Central memory CD8-positive, alpha-beta T cell (primary cell): ENCODE measurements at regions not wholly inside any gene's neighbourhood (a gene's known extent, or its start where the extent isn't known, plus 50 kb on each side); places are given as distances from the start of the nearest gene placed in this dataset.
"Not testable (repeated sequence)": the region's sequence is repeated elsewhere in the genome, so short reads cannot be mapped to it uniquely, and the experiment has no call there.

Experiments
- ATAC-seq: fragments of 150-1000 bp; cut with Tn5 transposase; replicated peaks from 2 replicates; pipeline ENCODE4 v1.10.0; 2022; ENCODE audit warnings: mild to moderate bottlenecking, moderate FRiP score, moderate number of reproducible peaks; ENCODE audit not compliant: poor library complexity, severe bottlenecking; ENCODE audit errors: extremely low read depth
- DNase-seq, 2 donors: peaks; one replicate each; pipeline ENCODE4 v3.0.0; 2021; ENCODE audit warnings: low spot score in 2 of 2
- H3K27ac Mint-ChIP-seq: one replicate; pipeline ENCODE4 v1.8.0; 2022; ENCODE audit warnings: low read depth, mild to moderate bottlenecking, moderate library complexity, mixed read lengths
- H3K27me3 Mint-ChIP-seq: one replicate; pipeline ENCODE4 v1.8.0; 2022; ENCODE audit warnings: mixed read lengths
- H3K36me3 Mint-ChIP-seq: one replicate; pipeline ENCODE4 v1.8.0; 2022; ENCODE audit warnings: mild to moderate bottlenecking, moderate library complexity, mixed read lengths; ENCODE audit not compliant: insufficient read depth
- H3K4me1 Mint-ChIP-seq: one replicate; pipeline ENCODE4 v1.8.0; 2022; ENCODE audit warnings: mixed read lengths
- H3K4me3 Mint-ChIP-seq: one replicate; pipeline ENCODE4 v1.8.0; 2022; ENCODE audit warnings: mild to moderate bottlenecking, moderate library complexity, mixed read lengths
- H3K9me3 Mint-ChIP-seq: one replicate; pipeline ENCODE4 v1.8.0; 2022; ENCODE audit warnings: mixed read lengths

DNA sequence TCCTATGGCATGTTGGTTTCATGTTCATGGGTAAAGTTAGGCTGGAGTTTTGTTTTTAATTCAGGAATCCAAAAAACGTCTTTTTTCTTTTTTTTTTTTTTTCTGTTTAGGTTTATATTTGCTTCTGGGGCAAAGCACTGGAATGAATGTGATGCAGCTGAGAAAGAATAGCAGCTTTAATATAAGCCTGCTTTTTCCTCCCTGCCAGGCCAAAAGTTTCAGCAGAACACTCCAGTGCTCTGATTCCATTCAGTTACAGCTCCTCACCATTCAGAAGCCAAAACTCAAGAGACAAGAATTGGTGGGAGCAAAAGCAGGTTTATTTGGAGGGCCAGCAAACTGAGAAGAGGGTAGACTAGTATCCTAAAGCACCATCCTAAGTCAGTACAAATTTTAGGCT is 102.7 kb upstream of the PELI1 start:
- Mint-ChIP-seq H3K27ac (no peak overlapping the region), H3K4me1 (no peaks in the 10 kb centered on the region), H3K36me3 (no peaks in the 10 kb centered on the region), H3K4me3 (no peak overlapping the region), H3K9me3 (no peaks in the 10 kb centered on the region), H3K27me3 (peaks cover 9% of the 10 kb centered on the region)
- no peak for ATAC-seq
- DNase-seq, result no peak

DNA sequence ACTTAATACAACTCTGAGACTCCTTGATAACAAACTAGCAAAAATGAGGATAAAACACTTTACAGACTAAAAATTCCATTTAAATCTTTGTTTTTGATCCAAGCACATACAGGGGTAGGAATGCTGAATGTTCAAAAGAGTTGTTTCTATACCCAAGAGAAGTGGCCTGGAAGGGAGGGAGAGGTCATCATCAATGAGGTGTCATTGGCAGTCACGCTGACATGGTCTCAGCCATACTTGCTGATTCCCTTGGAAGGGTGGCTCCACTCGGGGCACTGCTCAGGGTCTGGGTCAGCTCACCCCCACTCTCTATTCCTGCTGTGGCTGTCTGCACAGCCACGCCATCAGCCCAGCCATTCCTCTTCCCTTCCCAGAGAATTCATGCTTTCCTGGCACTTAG is 105.2 kb upstream of the PELI1 start:
- peaks cover 6% of the 10 kb centered on the region for H3K4me1 Mint-ChIP-seq
- ATAC-seq (no peak), DNase-seq (no peak)
- H3K4me3 Mint-ChIP-seq, result no peak overlapping the region
- peaks cover 16% of the 10 kb centered on the region for H3K27me3 Mint-ChIP-seq
- H3K9me3 Mint-ChIP-seq, result no peaks in the 10 kb centered on the region
- no peak overlapping the region for H3K27ac Mint-ChIP-seq
- H3K36me3 Mint-ChIP-seq, result peaks cover 1% of the 10 kb centered on the region

DNA sequence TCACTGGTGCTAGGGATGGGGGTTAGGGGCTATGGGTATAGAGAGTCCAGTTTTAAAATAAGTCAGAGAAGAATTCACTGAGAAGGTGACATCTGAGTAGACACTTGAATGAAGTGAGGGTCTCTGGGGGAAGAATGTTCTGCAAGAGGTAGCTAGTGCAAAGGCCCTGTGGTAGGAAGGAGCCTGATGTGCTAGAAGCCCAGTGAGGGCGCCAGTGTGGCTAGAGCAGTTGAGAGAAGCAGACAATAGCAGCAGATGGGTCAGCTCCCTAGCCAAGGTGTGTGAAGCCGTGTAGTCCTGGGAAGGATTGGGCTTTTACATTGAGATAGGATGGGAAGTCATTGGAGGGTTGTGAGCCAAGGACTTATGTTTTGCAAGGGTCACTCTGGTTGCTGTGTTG is 105.8 kb upstream of the PELI1 start:
- Mint-ChIP-seq H3K27me3 (peaks cover 21% of the 10 kb centered on the region), H3K4me1 (peaks cover 6% of the 10 kb centered on the region), H3K36me3 (peaks cover 1% of the 10 kb centered on the region), H3K27ac (no peak overlapping the region), H3K4me3 (no peak overlapping the region), H3K9me3 (no peaks in the 10 kb centered on the region)
- ATAC-seq (no peak), DNase-seq (no peak)

DNA sequence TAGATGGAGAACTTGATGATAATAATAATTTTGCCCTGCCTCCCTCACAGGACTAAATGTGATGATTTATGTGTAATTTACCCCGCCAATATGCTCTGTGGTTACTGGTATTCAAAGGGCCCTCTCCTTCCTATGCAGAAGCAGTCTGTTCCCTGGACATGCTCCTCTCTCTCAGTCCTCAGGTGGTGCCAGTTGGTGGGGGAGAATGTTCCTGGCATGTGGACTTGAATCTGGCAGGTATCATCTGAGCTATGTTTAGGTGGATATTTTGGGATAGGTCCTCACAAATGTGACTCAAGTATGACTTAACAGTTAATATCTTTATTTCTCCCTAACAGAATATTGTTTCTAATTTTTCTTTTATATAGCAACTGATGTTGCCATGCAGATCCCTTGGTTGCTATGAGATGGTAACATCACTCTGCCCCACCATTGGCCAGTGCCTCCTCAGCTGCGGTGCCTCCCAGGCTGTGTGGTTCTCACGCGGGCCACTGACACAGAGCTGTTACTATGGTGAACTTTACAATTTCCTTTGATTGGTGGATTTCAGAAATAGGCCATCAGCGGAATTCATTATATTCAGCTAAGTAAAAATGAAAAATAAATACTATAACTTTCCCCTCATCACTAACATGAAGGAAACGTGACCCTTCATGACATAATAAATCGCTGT is 106.7 kb upstream of the PELI1 start:
- no peaks in the 10 kb centered on the region for H3K9me3 Mint-ChIP-seq
- H3K4me1 Mint-ChIP-seq, result peaks cover 6% of the 10 kb centered on the region
- H3K4me3 Mint-ChIP-seq, result no peak overlapping the region
- H3K27ac Mint-ChIP-seq, result no peak overlapping the region
- peaks cover 21% of the 10 kb centered on the region for H3K27me3 Mint-ChIP-seq
- DNase-seq, result no peak
- ATAC-seq, result no peak
- H3K36me3 Mint-ChIP-seq, result peaks cover 1% of the 10 kb centered on the region

DNA sequence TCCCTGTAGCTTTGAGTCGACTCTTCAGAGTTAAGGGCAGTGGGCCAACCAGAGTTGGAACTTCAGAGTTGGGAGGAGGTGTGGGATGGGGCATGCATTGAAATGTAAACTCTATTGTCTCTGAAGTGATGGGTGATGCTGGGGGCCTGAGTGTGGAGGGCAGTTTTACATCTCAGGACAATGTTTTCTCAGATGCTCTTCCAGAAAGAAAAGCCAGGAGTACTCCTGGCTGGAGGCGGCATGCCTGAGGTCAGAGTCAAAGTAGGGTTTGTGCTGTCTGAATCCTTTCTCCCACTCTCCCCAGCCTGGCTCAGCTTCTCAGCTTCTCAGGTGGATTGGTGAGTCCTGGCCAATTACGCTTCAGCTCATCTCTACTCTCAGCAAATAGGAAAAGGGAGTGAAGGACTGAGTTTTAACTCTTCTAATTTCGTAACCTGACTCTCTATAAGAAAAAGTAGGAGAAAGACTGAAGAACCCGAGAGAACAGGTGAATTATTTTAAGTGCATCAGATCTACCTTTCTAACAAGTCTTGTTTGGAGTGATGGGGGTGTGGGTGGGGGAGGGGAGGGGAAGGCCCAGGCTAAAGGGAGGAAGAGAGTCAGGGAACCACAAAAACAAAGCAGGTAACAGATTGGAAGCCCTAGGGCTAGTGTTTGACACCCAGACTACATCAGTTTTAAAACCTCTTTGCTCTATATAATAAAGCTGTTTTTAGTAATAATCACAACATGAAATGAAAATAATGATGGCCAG is 107.5 kb upstream of the PELI1 start:
- Mint-ChIP-seq H3K36me3 (peaks cover 1% of the 10 kb centered on the region), H3K27ac (no peak overlapping the region), H3K27me3 (peaks cover 21% of the 10 kb centered on the region)

DNA sequence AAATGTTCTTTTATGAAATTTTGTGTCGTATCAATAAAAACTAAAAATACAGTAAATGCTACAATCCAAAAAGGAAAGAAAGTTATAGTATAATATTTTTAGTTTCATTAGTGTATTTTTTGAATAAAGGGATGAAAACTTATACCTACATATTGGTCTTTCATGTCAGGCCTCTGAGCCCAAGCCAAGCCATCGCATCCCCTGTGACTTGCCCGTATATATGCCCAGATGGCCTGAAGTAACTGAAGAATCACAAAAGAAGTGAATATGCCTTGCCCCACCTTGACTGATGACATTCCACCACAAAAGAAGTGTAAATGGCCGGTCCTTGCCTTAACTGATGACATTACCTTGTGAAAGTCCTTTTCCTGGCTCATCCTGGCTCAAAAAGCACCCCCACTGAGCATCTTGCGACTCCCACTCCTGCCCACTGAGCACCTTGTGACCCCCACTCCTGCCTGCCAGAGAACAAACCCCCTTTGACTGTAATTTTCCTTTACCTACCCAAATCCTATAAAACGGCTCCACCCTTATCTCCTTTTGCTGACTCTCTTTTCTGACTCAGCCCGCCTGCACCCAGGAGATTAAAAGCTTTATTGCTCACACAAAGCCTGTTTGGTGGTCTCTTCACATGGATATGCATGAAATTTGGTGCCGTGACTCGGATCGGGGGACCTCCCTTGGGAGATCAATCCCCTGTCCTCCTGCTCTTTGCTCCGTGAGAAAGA is 108.2 kb upstream of the PELI1 start:
- H3K27me3 Mint-ChIP-seq, result peaks cover 21% of the 10 kb centered on the region
- not testable (repeated sequence) for DNase-seq, H3K36me3 Mint-ChIP-seq, H3K27ac Mint-ChIP-seq, H3K9me3 Mint-ChIP-seq, H3K4me3 Mint-ChIP-seq, ATAC-seq, H3K4me1 Mint-ChIP-seq

More for the DNA sequence above, 107.5 kb upstream of the PELI1 start:
- DNase-seq, result no peak
- H3K9me3 Mint-ChIP-seq, result no peaks in the 10 kb centered on the region
- ATAC-seq, result no peak
- H3K4me1 Mint-ChIP-seq, result peaks cover 6% of the 10 kb centered on the region
- H3K4me3 Mint-ChIP-seq, result no peak overlapping the region

DNA sequence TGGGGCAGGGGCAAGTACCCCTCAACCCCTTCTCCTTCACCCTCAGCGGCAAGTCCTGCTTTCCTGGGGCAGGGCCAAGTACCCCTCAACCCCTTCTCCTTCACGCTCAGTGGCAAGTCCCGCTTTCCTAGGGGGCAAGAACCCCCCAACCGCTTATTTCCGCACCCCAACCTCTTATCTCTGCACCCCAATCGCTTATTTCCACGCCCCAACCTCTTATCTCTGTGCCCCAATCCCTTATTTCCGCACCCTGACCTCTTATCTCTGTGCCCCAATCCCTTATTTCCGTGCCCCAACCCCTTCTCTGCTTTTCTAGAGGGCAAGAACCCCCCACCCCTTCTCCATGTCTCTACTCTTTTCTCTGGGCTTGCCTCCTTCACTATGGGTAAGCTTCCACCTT is 109.2 kb upstream of the PELI1 start:
- not testable (repeated sequence) for H3K36me3 Mint-ChIP-seq, H3K9me3 Mint-ChIP-seq, H3K27ac Mint-ChIP-seq, ATAC-seq, H3K4me1 Mint-ChIP-seq, H3K4me3 Mint-ChIP-seq, DNase-seq
- peaks cover 15% of the 10 kb centered on the region for H3K27me3 Mint-ChIP-seq

DNA sequence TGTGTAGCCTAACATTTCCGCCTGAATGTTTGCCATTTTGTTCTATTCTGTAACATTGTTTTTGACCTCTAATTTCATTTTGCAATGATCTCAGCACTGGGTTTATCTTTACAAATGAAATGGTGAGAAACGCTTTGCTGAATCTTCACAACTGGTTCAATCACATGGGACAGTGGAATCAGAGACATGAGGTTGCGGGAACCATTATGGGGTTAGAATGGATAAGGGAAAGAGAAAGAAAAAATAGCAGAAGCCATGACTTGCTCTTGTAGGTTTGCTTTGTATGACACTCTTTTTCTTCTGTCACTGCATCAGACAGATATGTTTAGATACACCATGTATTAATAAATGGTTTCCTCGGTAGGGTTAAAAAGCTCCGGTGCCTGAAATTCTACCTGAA is 114.3 kb upstream of the PELI1 start:
- Mint-ChIP-seq H3K27me3 (peaks cover 28% of the 10 kb centered on the region), H3K4me3 (no peak overlapping the region), H3K36me3 (no peaks in the 10 kb centered on the region), H3K9me3 (no peaks in the 10 kb centered on the region), H3K27ac (no peak overlapping the region), H3K4me1 (no peaks in the 10 kb centered on the region)
- DNase-seq (no peak), ATAC-seq (no peak)

DNA sequence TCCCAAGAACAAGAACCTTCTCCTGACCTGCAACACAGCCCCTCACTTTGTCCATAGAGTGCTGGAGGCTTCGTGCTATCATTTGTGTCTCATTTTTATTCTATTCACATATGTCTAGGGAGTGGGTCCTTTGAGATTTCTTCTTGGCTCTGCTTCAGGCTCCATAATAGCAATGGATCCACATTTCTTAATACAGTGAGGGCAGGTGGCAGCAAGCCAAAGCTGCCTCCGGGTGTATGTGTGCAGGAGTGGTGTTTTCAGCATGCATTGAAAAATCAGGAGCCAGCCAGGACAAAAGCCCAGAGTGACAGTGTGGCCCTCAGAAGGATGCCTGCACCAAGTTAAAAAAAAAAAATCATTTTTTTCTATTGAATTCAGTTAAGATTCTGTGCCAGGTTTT is 115.1 kb upstream of the PELI1 start:
- Mint-ChIP-seq H3K4me1 (no peaks in the 10 kb centered on the region), H3K4me3 (no peak overlapping the region), H3K36me3 (no peaks in the 10 kb centered on the region), H3K27me3 (peaks cover 22% of the 10 kb centered on the region), H3K27ac (no peak overlapping the region), H3K9me3 (no peaks in the 10 kb centered on the region)
- ATAC-seq, result no peak
- no peak for DNase-seq

DNA sequence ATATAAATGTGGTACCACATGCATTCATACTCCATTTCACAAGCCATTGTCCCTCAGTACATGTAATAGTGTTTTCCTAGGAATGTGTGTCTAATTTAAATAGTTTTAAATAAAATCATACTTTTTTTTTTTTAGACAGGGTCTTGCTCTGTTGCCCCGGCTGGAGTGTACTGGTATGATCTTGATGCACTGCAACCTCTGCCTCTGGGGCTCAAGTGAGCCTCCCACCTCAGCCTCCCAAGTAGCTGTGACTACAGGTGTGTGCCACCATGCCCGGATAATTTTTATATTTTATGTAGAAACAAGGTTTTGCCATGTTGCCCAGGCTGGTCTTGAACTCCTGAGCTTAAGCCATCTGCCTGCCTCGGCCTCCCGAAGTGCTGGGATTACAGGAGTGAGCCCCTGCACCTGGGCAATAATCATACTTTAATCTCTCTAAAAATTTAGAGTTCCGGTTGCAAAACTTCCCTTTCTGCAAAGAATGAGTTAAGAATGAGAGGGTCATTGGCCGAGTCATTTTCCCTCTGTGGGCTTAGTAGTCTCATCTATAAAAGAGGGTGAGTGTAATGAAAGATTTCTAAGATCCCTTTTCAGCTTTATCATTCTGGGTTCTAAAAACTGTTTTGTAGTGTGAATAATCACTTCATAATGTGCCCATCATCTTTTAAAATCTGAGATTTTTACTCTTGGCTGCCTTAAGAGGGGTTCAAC is 116.0 kb upstream of the PELI1 start:
- Mint-ChIP-seq H3K4me1 (no peaks in the 10 kb centered on the region), H3K4me3 (no peak overlapping the region), H3K27me3 (peaks cover 16% of the 10 kb centered on the region), H3K36me3 (no peaks in the 10 kb centered on the region), H3K9me3 (no peaks in the 10 kb centered on the region), H3K27ac (no peak overlapping the region)
- ATAC-seq (no peak), DNase-seq (no peak)

DNA sequence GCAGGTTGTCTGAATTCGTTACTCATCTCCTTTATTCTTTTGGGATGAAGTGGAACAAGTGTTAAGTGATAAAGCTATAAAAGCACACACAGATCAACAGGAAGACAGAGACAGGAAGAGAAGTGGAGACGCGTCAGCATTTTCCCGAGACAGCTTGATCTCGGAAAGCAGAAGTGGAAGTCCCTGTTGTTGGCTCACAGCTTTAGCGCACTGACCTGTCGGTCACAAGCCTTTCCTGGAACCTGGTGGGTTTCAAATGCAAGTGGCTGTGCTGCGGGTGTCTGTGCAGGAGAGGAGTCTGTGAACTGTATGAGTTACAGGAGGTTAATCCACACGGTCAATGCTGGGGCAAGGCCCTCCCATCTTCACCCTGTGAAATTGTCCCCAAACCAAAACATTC is 116.6 kb upstream of the PELI1 start:
- no peaks in the 10 kb centered on the region for H3K9me3 Mint-ChIP-seq
- no peaks in the 10 kb centered on the region for H3K4me1 Mint-ChIP-seq
- H3K27ac Mint-ChIP-seq, result no peak overlapping the region
- H3K4me3 Mint-ChIP-seq, result no peak overlapping the region
- no peaks in the 10 kb centered on the region for H3K36me3 Mint-ChIP-seq
- H3K27me3 Mint-ChIP-seq, result peaks cover 16% of the 10 kb centered on the region
- DNase-seq, result no peak
- ATAC-seq, result no peak

DNA sequence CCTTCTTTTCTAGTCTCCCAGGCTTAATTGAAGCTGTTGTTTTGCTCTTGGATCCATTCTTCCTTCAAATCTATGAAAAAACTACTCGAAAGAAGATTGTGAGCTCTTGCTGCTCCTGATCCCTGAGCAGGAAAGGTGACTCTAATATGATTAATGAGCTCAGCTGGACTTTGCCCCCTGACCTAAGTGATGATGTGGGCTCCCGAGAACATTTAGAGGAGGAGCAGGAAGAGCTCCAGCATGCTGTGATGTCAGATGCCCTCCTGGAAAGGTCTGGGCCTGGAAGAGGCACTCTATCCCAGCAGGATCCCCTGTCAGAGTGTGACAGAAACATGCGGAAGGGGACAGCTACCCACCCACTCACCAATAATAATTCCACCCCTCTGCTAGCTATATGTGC is 117.9 kb upstream of the PELI1 start:
- no peak overlapping the region for H3K27ac Mint-ChIP-seq
- ATAC-seq, result no peak
- no peak overlapping the region for H3K4me3 Mint-ChIP-seq
- no peaks in the 10 kb centered on the region for H3K9me3 Mint-ChIP-seq
- H3K4me1 Mint-ChIP-seq, result no peaks in the 10 kb centered on the region
- peaks cover 16% of the 10 kb centered on the region for H3K27me3 Mint-ChIP-seq
- DNase-seq, result no peak
- no peaks in the 10 kb centered on the region for H3K36me3 Mint-ChIP-seq
